ENCODE measurements at regions not wholly inside any gene's neighbourhood (a gene's known extent, or its start where the extent isn't known, plus 50 kb on each side); places are given as distances from the start of the nearest gene placed in this dataset.

GRCh38 chr14:76682367-76682766, 78.9 kb upstream of the VASH1 start:
- in situ Hi-C loops (cut with MboI) = no loop called here
- WGBS, 2 experiments (ENCODE audit: low coverage in 1 of 2, low lambda C conversion rate in 2 of 2, missing lambda C conversion rate in 2 of 2) = 21 to 25% methylated on average over 3 of the region's 3 CpGs

GRCh38 chr14:76686646-76687045, 74.6 kb upstream of the VASH1 start:
- Histone ChIP-seq H3K27ac (no peak overlapping the region), H3K9me3 (ENCODE audit: low read depth) (no peaks in the 10 kb centered on the region), H3K79me2 (ENCODE audit: insufficient read depth) (no peaks in the 10 kb centered on the region), H4K20me1 (ENCODE audit: insufficient read depth) (no peaks in the 10 kb centered on the region), H3K4me1 (ENCODE audit: insufficient read depth) (no peaks in the 10 kb centered on the region), H3F3A (ENCODE audit: insufficient read depth) (no peaks in the 10 kb centered on the region), H3K9me2 (ENCODE audit: insufficient read depth) (no peaks in the 10 kb centered on the region), H3K9ac (no peak overlapping the region), H3K4me3 (no peak overlapping the region), H3K4me2 (ENCODE audit: unreplicated experiment) (no peak overlapping the region), H2AFZ (no peak overlapping the region), H3K27me3 (replicated peaks; ENCODE audit: insufficient read depth) (no peaks in the 10 kb centered on the region), H3K36me3 (ENCODE audit: low read depth) (no peaks in the 10 kb centered on the region)
- DNase-seq = no peak
- in situ Hi-C loops (cut with MboI) = no loop called here
- no peak for TF ChIP-seq EZH2 (IDR thresholded peaks at IDR 0.05; ENCODE audit: insufficient read depth, poor library complexity, severe bottlenecking)
- TF ChIP-seq EZH2phosphoT487 (IDR thresholded peaks at IDR 0.05; ENCODE audit: insufficient read depth, low read depth) = no peak
- WGBS, 2 experiments (ENCODE audit: low coverage in 1 of 2, low lambda C conversion rate in 2 of 2, missing lambda C conversion rate in 2 of 2) = 0 to 2% methylated on average over 1 of the region's 1 CpG

More at GRCh38 chr14:76682367-76682766, 78.9 kb upstream of the VASH1 start:
- H3K36me3 ChIP-seq (ENCODE audit: low read depth) = no peaks in the 10 kb centered on the region
- no peaks in the 10 kb centered on the region for H3F3A ChIP-seq (ENCODE audit: insufficient read depth)
- no peak overlapping the region for H3K4me2 ChIP-seq (ENCODE audit: unreplicated experiment)
- H3K79me2 ChIP-seq (ENCODE audit: insufficient read depth) = no peaks in the 10 kb centered on the region
- no peaks in the 10 kb centered on the region for H3K9me2 ChIP-seq (ENCODE audit: insufficient read depth)
- H3K9me3 ChIP-seq (ENCODE audit: low read depth) = no peaks in the 10 kb centered on the region
- no peak for DNase-seq
- H3K4me3 ChIP-seq = no peak overlapping the region
- H3K4me1 ChIP-seq (ENCODE audit: insufficient read depth) = no peaks in the 10 kb centered on the region
- H3K27ac ChIP-seq = no peak overlapping the region
- no peak overlapping the region for H2AFZ ChIP-seq
- no peaks in the 10 kb centered on the region for H4K20me1 ChIP-seq (ENCODE audit: insufficient read depth)
- no peaks in the 10 kb centered on the region for H3K27me3 ChIP-seq (replicated peaks; ENCODE audit: insufficient read depth)
- H3K9ac ChIP-seq = no peak overlapping the region
- TF ChIP-seq EZH2 (IDR thresholded peaks at IDR 0.05; ENCODE audit: insufficient read depth, poor library complexity, severe bottlenecking) (no peak), EZH2phosphoT487 (IDR thresholded peaks at IDR 0.05; ENCODE audit: insufficient read depth, low read depth) (no peak)

GRCh38 chr14:76687611-76688382, 73.5 kb upstream of the VASH1 start:
- in situ Hi-C loops (cut with MboI) = no loop called here
- Histone ChIP-seq H3K9me2 (ENCODE audit: insufficient read depth) (no peaks in the 10 kb centered on the region), H3F3A (ENCODE audit: insufficient read depth) (no peaks in the 10 kb centered on the region), H4K20me1 (ENCODE audit: insufficient read depth) (no peaks in the 10 kb centered on the region), H3K9me3 (ENCODE audit: low read depth) (no peaks in the 10 kb centered on the region), H3K27me3 (replicated peaks; ENCODE audit: insufficient read depth) (no peaks in the 10 kb centered on the region), H3K4me2 (ENCODE audit: unreplicated experiment) (no peak overlapping the region), H3K9ac (no peak overlapping the region), H3K27ac (no peak overlapping the region), H3K4me1 (ENCODE audit: insufficient read depth) (no peaks in the 10 kb centered on the region), H3K79me2 (ENCODE audit: insufficient read depth) (no peaks in the 10 kb centered on the region), H3K36me3 (ENCODE audit: low read depth) (no peaks in the 10 kb centered on the region), H3K4me3 (no peak overlapping the region), H2AFZ (no peak overlapping the region)
- TF ChIP-seq EZH2 (IDR thresholded peaks at IDR 0.05; ENCODE audit: insufficient read depth, poor library complexity, severe bottlenecking) (no peak), EZH2phosphoT487 (IDR thresholded peaks at IDR 0.05; ENCODE audit: insufficient read depth, low read depth) (no peak)
- no peak for DNase-seq
- WGBS, 2 experiments (ENCODE audit: low coverage in 1 of 2, low lambda C conversion rate in 2 of 2, missing lambda C conversion rate in 2 of 2) = 47 to 55% methylated on average over 7 of the region's 7 CpGs

- Histone ChIP-seq H3K79me2 (ENCODE audit: insufficient read depth) (no peaks in the 10 kb centered on the region), H3K36me3 (ENCODE audit: low read depth) (no peaks in the 10 kb centered on the region), H3K9ac (no peak overlapping the region), H3K9me2 (ENCODE audit: insufficient read depth) (no peaks in the 10 kb centered on the region), H3K4me3 (no peak overlapping the region), H3K4me2 (ENCODE audit: unreplicated experiment) (no peak overlapping the region), H3K27ac (no peak overlapping the region), H3K4me1 (ENCODE audit: insufficient read depth) (no peaks in the 10 kb centered on the region), H2AFZ (no peak overlapping the region), H3K27me3 (replicated peaks; ENCODE audit: insufficient read depth) (no peaks in the 10 kb centered on the region), H4K20me1 (ENCODE audit: insufficient read depth) (no peaks in the 10 kb centered on the region), H3F3A (ENCODE audit: insufficient read depth) (no peaks in the 10 kb centered on the region), H3K9me3 (ENCODE audit: low read depth) (no peaks in the 10 kb centered on the region)
- TF ChIP-seq EZH2phosphoT487 (IDR thresholded peaks at IDR 0.05; ENCODE audit: insufficient read depth, low read depth) = no peak
- no peak for TF ChIP-seq EZH2 (IDR thresholded peaks at IDR 0.05; ENCODE audit: insufficient read depth, poor library complexity, severe bottlenecking)
- 23 to 36% methylated on average over 2 of the region's 2 CpGs for WGBS, 2 experiments (ENCODE audit: low coverage in 1 of 2, low lambda C conversion rate in 2 of 2, missing lambda C conversion rate in 2 of 2)
- in situ Hi-C loops (cut with MboI) = no loop called here
- no peak for DNase-seq
Measured at GRCh38 chr14:76688383-76688671, 72.9 kb upstream of the VASH1 start.

All from GM23248 (cell line).